Osteocyte (in vitro differentiated cells): ENCODE measurements at regions not wholly inside any gene's neighbourhood (a gene's known extent, or its start where the extent isn't known, plus 50 kb on each side); places are given as distances from the start of the nearest gene placed in this dataset.

Experiments
- DNase-seq: peaks from one replicate; pipeline ENCODE4 v3.0.0; 2021; ENCODE audit warnings: mixed read lengths; ENCODE audit not compliant: unreplicated experiment; ENCODE audit errors: extremely low spot score
- H3K27ac Mint-ChIP-seq: one replicate; pipeline ENCODE4 v1.8.0; 2021; ENCODE audit warnings: mild to moderate bottlenecking, mixed read lengths; ENCODE audit not compliant: unreplicated experiment
- H3K27me3 Mint-ChIP-seq: one replicate; pipeline ENCODE4 v1.8.0; 2021; ENCODE audit warnings: mixed read lengths; ENCODE audit not compliant: unreplicated experiment
- H3K36me3 Mint-ChIP-seq: one replicate; pipeline ENCODE4 v1.8.0; 2021; ENCODE audit warnings: mixed read lengths; ENCODE audit not compliant: unreplicated experiment
- H3K4me1 Mint-ChIP-seq: one replicate; pipeline ENCODE4 v1.8.0; 2021; ENCODE audit warnings: mixed read lengths; ENCODE audit not compliant: unreplicated experiment
- H3K4me3 Mint-ChIP-seq: one replicate; pipeline ENCODE4 v1.8.0; 2021; ENCODE audit warnings: mild to moderate bottlenecking, moderate library complexity, mixed read lengths; ENCODE audit not compliant: unreplicated experiment
- H3K9me3 Mint-ChIP-seq: one replicate; pipeline ENCODE4 v1.8.0; 2021; ENCODE audit warnings: mixed read lengths; ENCODE audit not compliant: unreplicated experiment
- CTCF ChIP-seq: fragments of 200-600 bp; sonication (generic); IDR thresholded peaks from 2 replicates; pipeline ENCODE4 v1.5.0; 2021; ENCODE audit warnings: antibody characterized with exemption, mild to moderate bottlenecking, moderate library complexity

DNA sequence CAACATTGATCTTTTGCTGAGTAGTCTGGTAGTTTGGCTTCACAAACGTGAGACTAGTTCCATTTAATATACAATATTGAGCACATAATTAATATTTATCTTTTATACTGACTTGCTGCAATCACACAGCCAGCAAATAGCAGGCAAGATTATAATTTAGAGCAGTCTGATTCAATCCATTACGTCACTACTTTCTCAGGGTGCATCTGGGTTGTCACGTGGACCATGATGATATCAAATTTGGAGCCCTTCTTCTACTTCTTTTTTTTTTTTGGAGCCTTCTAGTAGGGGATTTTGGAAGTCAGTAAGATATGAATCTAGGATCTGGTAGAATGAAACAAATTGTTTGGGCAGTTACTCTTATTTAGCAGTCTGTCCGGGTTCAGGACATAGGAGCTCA, 100.6 kb upstream of the SLC5A9 start:
- no peaks in the 10 kb centered on the region for H3K36me3 Mint-ChIP-seq
- H3K9me3 Mint-ChIP-seq, result peaks cover 8% of the 10 kb centered on the region
- H3K27me3 Mint-ChIP-seq, result peaks cover 2% of the 10 kb centered on the region
- DNase-seq, result no peak
- no peak for TF ChIP-seq CTCF
- H3K27ac Mint-ChIP-seq, result no peak overlapping the region
- H3K4me1 Mint-ChIP-seq, result no peaks in the 10 kb centered on the region
- H3K4me3 Mint-ChIP-seq, result no peak overlapping the region

- Mint-ChIP-seq H3K4me1 (no peaks in the 10 kb centered on the region), H3K9me3 (peaks cover 10% of the 10 kb centered on the region), H3K27me3 (no peaks in the 10 kb centered on the region), H3K36me3 (no peaks in the 10 kb centered on the region), H3K4me3 (no peak overlapping the region), H3K27ac (no peak overlapping the region)
- TF ChIP-seq CTCF, result no peak
- DNase-seq, result no peak
Observed at GRCh38 chr1:48120621-48121020, 101.9 kb upstream of the SLC5A9 start.

- Mint-ChIP-seq H3K4me1 (no peaks in the 10 kb centered on the region), H3K36me3 (no peaks in the 10 kb centered on the region), H3K27ac (no peak overlapping the region), H3K4me3 (no peak overlapping the region), H3K9me3 (peaks cover 10% of the 10 kb centered on the region), H3K27me3 (peaks cover 7% of the 10 kb centered on the region)
- no peak for DNase-seq
- no peak for TF ChIP-seq CTCF
Observed at GRCh38 chr1:48115835-48116234, 106.7 kb upstream of the SLC5A9 start.

DNA sequence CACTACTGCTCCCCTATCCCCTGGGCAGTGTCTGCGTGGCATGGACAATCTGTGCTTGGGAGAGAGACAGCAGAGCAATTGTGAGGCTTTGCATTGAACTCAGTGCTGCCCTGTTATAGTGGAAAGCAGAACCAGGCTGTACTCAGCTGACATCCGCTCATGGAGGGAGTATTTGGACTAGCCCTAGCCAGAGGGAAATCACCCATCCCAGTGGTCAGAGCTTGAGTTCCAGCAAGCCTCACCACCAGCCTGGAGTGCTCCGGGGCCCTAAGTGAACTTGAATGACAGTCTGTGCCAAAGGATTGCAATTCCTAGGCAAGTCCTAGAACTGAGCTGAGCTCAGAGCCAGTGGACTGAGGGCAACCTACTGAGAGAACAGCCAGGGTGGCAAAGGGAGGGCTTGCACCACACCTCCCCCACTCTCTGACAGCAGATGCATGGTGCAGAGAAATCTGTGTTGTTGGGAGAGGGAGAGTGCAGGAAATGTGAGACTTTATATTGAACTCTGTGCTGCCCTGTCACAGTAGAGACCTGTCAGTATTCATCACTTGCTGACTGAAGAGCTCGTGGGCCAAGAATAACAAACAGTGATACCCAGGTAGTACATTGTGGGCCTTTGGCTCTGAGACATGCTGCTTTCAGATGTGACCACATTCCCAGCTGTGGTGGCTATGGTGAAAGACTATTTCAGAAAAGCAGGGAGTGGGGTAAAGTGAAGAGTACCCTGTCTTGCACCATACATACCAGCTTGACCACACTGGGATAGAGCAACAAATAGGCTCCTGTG, 107.7 kb upstream of the SLC5A9 start:
- Mint-ChIP-seq H3K36me3 (no peaks in the 10 kb centered on the region), H3K9me3 (peaks cover 10% of the 10 kb centered on the region), H3K4me1 (no peaks in the 10 kb centered on the region), H3K4me3 (no peak overlapping the region), H3K27me3 (peaks cover 9% of the 10 kb centered on the region), H3K27ac (no peak overlapping the region)
- no peak for DNase-seq
- no peak for TF ChIP-seq CTCF

- no peak overlapping the region for H3K27ac Mint-ChIP-seq
- H3K4me1 Mint-ChIP-seq, result no peaks in the 10 kb centered on the region
- peak; percentile 83 for TF ChIP-seq CTCF
- DNase-seq, result no peak
- no peaks in the 10 kb centered on the region for H3K9me3 Mint-ChIP-seq
- no peak overlapping the region for H3K4me3 Mint-ChIP-seq
- peaks cover 14% of the 10 kb centered on the region for H3K27me3 Mint-ChIP-seq
- H3K36me3 Mint-ChIP-seq, result no peaks in the 10 kb centered on the region
Observed at GRCh38 chr1:48109390-48110013, 112.3 kb upstream of the TRABD2B start.
